Stimulated activated CD4-positive, alpha-beta T cell treated with anti-CD3 and anti-CD28 coated beads, Interleukin-4, amount 100 ng/mL, for 24 hours (primary cell): ENCODE measurements at regions not wholly inside any gene's neighbourhood (a gene's known extent, or its start where the extent isn't known, plus 50 kb on each side); places are given as distances from the start of the nearest gene placed in this dataset.
"Not testable (repeated sequence)": the region's sequence is repeated elsewhere in the genome, so short reads cannot be mapped to it uniquely, and the experiment has no call there.

Experiments used
- DNase-seq: peaks from one replicate; pipeline ENCODE4 v3.0.0-alpha.2; 2020

DNA sequence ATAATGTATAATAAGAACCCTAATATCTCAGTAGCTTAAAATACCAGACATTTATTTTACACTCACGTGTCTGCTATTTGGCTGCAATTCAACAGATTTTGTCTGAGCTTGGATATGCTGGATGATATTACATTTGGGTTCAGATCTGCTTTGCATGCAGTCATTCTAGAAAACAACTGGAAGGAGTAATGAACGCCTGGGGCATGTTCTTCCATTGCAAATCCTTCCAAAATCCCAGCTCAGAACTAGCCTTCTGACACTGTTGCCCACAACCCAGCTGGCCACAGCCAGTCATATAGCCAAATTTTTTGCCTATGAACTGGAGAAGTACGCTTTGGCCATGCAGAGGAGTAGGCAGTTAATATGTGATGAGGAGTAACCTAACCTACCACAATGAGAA is 597.8 kb upstream of the VRK2 start:
- no peak for DNase-seq

- no peak for DNase-seq
Observed at GRCh38 chr2:57450170-57450569, 596.4 kb upstream of the VRK2 start.

DNA sequence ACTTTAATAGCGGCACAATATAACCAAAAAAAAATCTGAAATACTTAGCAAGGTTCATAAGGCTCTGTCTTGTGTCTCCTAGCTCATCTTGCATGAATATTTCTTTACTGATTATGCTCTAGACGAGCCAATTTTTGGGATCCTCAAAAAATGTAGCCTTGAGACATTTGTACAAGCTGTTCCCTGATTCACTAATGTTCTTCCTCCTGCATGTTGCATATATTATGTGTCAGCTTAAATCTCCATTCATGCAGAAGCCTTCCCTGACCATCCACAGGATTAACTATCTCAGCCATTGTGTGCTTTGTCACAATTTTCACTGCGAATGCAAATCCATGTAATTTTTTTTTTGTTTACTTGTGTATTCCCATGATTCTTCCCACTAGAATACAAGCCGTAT is 594.0 kb upstream of the VRK2 start:
- DNase-seq: no peak

DNA sequence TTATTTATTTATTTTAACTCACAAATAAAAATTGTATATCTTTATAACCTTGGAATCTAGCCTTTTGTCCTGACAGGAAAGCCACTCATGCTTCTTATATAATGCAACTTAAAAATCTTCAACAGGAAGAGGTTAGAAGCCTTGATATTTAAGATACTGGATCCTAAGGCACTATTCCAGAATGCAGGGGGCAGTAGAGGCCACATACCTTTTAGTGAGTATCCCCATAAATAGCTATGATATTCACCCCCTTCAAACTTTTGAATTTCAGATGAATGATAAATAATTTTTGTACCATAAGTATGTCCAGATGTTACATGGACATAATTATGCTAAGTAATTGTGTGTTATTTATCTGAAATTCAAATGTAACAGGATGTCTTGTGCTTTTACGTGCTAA is 592.7 kb upstream of the VRK2 start:
- DNase-seq: no peak

DNA sequence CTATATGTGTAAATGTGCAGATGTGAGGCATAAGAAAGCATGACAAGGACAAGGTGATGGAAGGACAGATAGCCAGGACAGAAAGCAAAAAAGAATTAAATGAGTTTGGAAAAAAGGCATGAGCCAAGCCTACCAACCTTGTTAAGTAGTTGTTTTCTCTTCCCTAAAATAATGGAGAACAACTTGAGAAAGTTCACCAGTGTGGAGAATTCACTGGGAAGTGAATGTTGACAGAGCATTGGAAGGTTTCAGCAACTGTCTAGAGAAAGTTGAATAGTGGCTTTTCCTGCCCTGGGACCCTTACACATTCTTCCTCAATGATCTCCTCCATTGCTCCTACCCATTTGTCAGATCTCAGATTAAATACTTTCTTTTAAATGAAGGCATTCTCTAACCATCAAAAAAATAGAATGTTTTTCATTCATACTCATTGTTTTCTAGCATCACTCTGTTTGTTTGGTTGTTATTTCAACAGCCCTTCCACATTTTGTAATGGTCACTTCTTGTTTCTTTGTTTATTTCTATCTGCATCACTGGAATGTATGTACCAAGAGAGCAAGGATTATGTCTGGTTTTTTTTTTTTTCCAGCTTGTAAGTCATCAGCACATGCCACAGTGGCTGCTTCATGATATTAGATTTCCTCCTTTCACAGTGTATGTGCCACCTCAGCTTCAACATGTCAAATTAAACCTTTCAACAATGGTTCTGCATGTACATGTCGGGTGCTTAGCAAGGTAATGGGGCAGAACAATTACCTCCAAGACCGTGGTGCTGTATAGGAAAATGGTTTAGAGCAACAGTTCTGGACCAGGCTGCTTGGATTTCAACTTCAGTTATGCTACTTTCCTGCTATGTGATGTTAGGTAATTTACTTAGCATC is 586.0 kb upstream of the VRK2 start:
- DNase-seq: no peak

DNA sequence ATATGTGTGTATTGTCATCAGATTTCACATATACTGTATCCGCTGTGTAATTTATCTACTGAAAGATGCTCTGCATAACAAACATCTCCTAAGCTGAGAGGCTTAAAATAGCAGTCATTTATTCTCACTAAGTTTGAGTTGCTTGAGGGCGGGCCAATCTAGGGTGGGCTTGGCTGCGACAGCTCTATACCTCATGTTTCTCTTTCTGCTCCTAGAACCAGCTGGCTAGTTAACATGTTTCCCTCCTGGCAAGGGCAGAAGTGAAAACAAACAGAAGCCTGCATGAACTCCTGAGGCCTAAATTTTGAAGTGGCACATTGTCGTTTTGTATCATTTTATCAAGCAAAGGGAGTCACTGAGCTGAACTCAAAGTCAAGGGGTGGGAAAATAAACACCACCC is 585.0 kb upstream of the VRK2 start:
- DNase-seq: no peak

DNA sequence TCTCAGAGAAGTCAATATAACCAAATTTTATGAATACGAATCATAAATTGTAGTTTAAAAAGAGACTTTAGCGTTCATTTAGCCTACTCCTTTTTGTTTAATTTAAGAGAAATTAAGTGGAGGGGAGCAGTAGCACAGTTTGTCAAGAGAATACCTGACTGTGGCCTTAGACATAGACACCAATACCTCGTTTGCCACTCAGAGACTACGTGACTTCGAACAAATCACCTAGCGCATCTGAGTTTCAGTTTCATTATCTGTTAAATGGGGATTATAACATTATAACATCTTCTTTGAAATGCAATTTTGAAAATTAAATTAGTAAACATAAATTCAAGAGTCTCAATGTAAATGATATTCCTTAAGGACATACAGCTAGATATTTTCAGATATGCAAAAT is 581.5 kb upstream of the VRK2 start:
- no peak for DNase-seq

DNA sequence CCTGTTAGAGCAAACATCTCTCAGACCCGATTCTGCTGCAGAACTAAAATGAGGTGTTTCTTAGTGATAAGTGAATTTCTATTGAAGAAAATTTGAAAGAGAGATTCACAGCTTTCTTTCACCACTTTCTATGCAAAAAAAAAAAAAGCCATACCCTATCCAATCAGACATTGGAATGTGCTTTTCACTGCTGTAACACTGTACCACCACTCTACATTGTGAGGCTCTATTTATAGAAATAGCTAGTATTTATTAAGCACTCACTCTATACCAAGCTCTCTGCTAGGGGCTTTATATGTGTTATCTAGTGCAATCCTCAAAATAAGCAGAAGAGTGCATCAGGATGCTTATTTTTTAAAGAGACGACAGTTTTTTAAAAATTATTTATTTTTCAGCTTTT is 580.6 kb upstream of the VRK2 start:
- no peak for DNase-seq

DNA sequence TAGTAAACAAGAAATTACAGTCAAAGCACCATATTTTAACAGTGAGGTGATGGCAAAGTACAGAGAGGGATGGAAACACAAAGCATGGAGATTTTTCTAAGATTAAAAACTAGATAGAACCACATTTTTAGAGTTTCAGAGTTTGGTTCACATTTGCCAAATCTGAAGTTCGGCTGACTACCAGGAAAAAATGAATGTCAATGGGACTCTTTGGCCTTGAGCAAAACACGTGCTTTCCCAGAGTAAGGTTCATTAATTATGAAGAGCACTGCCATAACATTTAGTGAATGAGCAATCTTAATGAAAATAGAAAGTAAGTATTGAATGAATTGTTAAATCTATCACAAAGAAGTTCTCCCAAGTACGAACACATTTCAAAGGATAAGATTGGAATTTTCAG is 571.2 kb upstream of the VRK2 start:
- no peak for DNase-seq

GRCh38 chr2:57479981-57480380 is 566.6 kb upstream of the VRK2 start:
- DNase-seq: no peak

GRCh38 chr2:57488061-57488460 is 558.5 kb upstream of the VRK2 start:
- no peak for DNase-seq

GRCh38 chr2:57490741-57491140 is 555.9 kb upstream of the VRK2 start:
- DNase-seq: no peak

DNA sequence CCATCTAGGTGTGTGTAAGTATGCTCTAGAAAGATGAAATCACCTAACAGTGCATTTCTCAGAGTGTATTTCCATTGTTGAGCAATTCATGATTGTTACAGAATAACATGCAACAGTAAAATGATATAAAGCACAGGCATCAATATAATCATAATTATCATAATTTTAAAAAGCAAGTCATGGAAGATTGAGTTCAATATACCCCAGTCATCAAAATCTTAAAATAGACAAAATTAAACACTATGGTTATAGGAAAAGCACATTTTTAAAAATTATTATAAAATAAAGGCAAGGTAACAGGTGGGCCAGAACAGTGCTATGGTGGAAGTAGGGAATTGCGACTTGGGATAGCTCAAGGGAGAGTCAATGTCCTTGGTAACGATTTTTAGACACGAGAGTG is 555.4 kb upstream of the VRK2 start:
- DNase-seq: no peak

- DNase-seq: not testable (repeated sequence)
Observed at GRCh38 chr2:57493966-57494365, 552.6 kb upstream of the VRK2 start.

- DNase-seq: peak; percentile 7
Observed at GRCh38 chr2:57497489-57498096, 549.0 kb upstream of the VRK2 start.

GRCh38 chr2:57504787-57505186 is 541.8 kb upstream of the VRK2 start:
- DNase-seq: no peak

- no peak for DNase-seq
Observed at GRCh38 chr2:57509189-57509588, 537.4 kb upstream of the VRK2 start.

DNA sequence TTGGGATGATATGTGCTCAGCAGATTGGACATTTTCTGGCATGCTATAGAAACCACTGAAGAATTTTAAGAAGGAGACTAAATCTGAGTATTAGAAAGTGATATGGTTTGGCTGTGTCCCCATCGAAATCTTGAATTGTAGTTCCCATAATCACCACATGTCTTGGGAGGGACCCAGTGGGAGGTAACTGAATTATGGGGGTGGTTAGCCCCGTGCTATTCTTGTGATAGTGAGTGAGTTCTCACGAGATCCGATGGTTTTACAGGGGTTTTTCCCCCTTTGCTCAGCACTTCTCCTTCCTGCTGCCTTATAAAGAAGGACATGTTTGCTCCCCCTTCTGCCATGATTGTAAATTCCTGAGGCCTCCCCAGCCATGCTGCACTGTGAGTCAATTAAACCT is 535.9 kb upstream of the VRK2 start:
- DNase-seq: no peak

DNA sequence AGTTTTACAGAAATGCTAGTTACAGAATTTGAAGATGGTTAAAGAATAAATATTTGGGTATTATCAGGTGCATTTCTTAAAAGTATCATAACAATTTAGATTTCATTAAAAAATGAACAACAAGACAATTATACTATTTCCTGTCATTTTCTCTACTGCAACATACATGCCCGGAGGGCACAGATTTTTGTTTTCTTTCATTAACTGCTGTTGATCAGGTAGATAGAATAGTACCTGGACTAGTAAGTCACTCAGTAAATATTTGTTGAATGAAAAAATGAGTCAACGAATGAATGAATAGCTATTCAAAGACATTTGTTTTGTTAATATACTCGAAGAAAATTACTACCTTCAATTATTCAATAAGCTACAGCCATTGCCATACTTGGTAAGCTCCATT is 531.2 kb upstream of the VRK2 start:
- no peak for DNase-seq

DNA sequence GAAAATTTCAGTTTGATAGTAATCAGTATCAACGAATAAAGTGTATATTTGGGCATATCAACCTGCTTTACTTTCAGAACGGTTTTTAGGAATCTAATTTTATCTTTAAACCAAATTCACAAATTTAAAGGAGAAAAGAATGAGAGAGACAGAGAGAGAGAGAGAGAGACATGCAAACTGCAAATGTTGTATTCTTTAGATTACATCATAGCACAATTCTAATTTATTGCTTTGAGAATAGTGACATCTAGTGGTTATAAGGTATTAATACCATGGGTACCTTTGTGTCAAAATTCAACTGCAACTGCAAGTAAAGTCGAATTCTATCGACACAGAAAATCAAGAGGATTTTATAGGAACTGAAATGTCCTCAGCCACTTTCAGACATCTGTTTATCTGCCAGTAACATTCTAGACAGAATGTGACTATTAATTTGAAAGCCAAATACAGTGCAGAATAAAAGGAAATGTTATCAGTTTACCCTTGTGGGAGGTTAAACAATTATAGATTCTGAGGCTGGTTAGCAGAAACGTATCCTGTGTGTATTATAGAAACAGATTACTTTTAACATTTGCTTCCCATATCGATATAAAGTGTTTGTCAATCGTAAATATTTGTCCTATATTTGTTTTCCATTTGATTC is 529.8 kb upstream of the VRK2 start:
- DNase-seq: no peak

- no peak for DNase-seq
Observed at GRCh38 chr2:57523304-57523703, 523.3 kb upstream of the VRK2 start.

DNA sequence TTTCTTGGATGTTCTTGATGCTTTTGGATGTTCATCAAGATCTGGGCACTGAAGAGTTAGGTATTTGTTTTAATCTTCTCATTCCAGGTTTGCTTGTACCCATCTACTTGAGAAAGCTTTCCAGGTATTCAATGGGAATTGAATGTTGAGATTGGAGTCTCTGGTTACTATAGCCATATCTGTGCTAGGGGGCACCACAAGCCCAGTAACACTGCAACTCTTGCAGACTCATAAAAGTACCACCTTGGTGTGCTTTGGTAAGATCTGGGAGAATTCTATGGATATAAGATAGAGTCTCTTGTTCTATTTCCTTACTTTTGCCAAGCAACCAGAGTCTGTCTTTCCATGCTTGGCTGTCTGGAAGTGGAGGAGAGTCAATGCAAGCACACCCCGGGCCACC is 518.9 kb upstream of the VRK2 start:
- no peak for DNase-seq

- DNase-seq: no peak
Observed at GRCh38 chr2:57528499-57528898, 518.1 kb upstream of the VRK2 start.

DNA sequence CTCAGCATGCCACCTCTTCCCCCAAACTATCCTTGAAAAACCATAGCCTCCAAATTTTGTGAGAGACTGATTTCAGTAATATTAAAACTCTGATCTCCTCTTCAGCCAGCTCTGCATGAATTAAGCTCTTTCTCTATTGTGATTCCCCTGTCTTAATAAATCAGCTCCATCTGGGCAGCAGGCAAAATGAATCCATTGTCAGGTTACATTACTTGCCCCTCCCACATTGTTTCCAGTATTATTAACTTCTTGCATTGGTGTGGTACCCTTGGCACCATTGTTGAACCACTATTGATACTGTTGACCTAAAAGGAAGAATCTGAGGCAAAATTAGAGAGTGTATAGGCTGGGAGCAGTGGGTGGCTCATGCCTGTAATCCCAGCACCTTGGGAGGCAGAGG is 512.2 kb upstream of the VRK2 start:
- DNase-seq: no peak
